ENCODE measurements at regions not wholly inside any gene's neighbourhood (a gene's known extent, or its start where the extent isn't known, plus 50 kb on each side); places are given as distances from the start of the nearest gene placed in this dataset.

DNA sequence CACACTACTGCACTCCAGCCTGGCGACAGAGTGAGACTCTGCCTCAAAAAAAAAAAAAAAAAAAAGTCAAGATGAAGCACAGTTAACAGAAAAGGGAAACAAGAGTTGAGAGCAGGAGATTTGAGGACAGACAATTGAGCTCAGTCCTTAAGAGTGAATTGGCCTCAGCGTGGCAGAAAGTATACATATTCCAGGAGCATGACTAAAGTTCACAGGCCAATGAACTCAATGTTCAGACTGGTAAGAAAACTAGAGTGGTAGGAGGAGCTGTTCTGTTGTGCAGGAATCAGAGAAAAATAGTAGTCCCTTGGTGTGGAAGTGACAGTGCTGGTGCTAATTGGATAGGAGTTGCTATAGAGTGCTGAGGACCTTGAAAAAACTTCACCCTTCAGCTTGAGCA, 60.0 kb downstream of the NRN1 start:
- H3K14ac ChIP-seq (ENCODE audit: low read length), result no peak overlapping the region

DNA sequence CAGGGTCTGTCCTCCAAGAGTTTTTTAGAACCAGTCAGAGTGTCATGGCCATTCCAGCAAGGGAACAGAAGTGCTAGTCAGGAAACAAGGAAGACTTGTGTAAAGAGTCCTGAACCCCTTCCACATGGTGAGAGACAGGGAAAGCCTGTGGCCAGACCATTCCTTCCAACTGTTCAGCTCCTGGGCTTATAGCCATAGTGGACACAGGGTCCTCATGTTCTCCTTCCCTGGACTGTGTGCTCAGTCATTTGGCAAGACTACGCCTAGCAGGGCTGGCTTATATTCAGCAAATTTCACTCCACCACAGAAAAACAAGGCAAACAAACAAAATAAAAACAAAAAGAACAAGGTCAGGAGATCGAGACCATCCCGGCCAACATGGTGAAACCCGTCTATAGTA, 60.5 kb downstream of the NRN1 start:
- no peak overlapping the region for H2BK5ac ChIP-seq (ENCODE audit: low read length)
- H2BK15ac ChIP-seq (ENCODE audit: low read length), result no peak overlapping the region
- H2BK120ac ChIP-seq (ENCODE audit: low read depth, low read length), result no peak overlapping the region
- no peaks in the 10 kb centered on the region for H3K27me3 ChIP-seq (ENCODE audit: control insufficient read depth in 3 of 3, insufficient read depth in 3 of 3, low read depth in 1 of 3, low read length in 3 of 3)
- no peak overlapping the region for H3K4ac ChIP-seq (ENCODE audit: low read length)
- H3K9me3 ChIP-seq (replicated peaks in 1 of 2; ENCODE audit: control insufficient read depth in 2 of 2, insufficient read depth in 1 of 2, low read depth in 1 of 2, low read length in 2 of 2), result peaks cover 0 to 4% of the 10 kb centered on the region in 2 donors
- no peak overlapping the region for H4K8ac ChIP-seq (ENCODE audit: low read depth, low read length)
- H3K36me3 ChIP-seq (replicated peaks in 1 of 2; ENCODE audit: control insufficient read depth in 2 of 2, insufficient read depth in 2 of 2, low read length in 2 of 2), result no peaks in the 10 kb centered on the region
- no peak overlapping the region for H2AK5ac ChIP-seq (ENCODE audit: low read depth, low read length)
- no peak overlapping the region for H3K4me3 ChIP-seq (ENCODE audit: low read length in 2 of 2)
- H3K23ac ChIP-seq (ENCODE audit: low read depth, low read length, poor library complexity), result no peak overlapping the region
- H3K27ac ChIP-seq (replicated peaks; ENCODE audit: low read length), result no peak overlapping the region
- no peak overlapping the region for H4K91ac ChIP-seq (ENCODE audit: low read depth, low read length, poor library complexity)
- H3K14ac ChIP-seq (ENCODE audit: low read length), result no peak overlapping the region
- WGBS, 2 donors (ENCODE audit: extremely low coverage in 2 of 2, insufficient read length in 2 of 2, insufficient replicate concordance in 1 of 2), result no CpG with 5 or more reads among the region's 4 CpGs
- H3K4me1 ChIP-seq (ENCODE audit: control insufficient read depth in 2 of 2, insufficient read depth in 1 of 2, low read depth in 1 of 2, low read length in 2 of 2), result no peaks in the 10 kb centered on the region
- H3K18ac ChIP-seq (ENCODE audit: low read length), result no peak overlapping the region
- no peaks in the 10 kb centered on the region for H3K79me1 ChIP-seq (ENCODE audit: low read depth, low read length)
- no peak overlapping the region for H3K4me2 ChIP-seq (ENCODE audit: insufficient read depth, low read length, poor library complexity, severe bottlenecking)
- no peak overlapping the region for H2BK12ac ChIP-seq (ENCODE audit: low read length)
- H2AFZ ChIP-seq (ENCODE audit: low read length), result no peak overlapping the region
- DNase-seq (ENCODE audit: low spot score), result no peak
- no peak overlapping the region for H3K9ac ChIP-seq (ENCODE audit: low read depth, low read length, poor library complexity)

More for the DNA sequence above, 60.0 kb downstream of the NRN1 start:
- peaks cover 0 to 4% of the 10 kb centered on the region in 2 donors for H3K9me3 ChIP-seq (replicated peaks in 1 of 2; ENCODE audit: control insufficient read depth in 2 of 2, insufficient read depth in 1 of 2, low read depth in 1 of 2, low read length in 2 of 2)
- no peak overlapping the region for H2BK12ac ChIP-seq (ENCODE audit: low read length)
- H4K91ac ChIP-seq (ENCODE audit: low read depth, low read length, poor library complexity), result no peak overlapping the region
- no CpG with 5 or more reads among the region's 2 CpGs for WGBS, 2 donors (ENCODE audit: extremely low coverage in 2 of 2, insufficient read length in 2 of 2, insufficient replicate concordance in 1 of 2)
- no peaks in the 10 kb centered on the region for H3K27me3 ChIP-seq (ENCODE audit: control insufficient read depth in 3 of 3, insufficient read depth in 3 of 3, low read depth in 1 of 3, low read length in 3 of 3)
- no peak overlapping the region for H2BK15ac ChIP-seq (ENCODE audit: low read length)
- H2AK5ac ChIP-seq (ENCODE audit: low read depth, low read length), result no peak overlapping the region
- DNase-seq (ENCODE audit: low spot score), result no peak
- no peaks in the 10 kb centered on the region for H3K4me1 ChIP-seq (ENCODE audit: control insufficient read depth in 2 of 2, insufficient read depth in 1 of 2, low read depth in 1 of 2, low read length in 2 of 2)
- H3K27ac ChIP-seq (replicated peaks; ENCODE audit: low read length), result no peak overlapping the region
- H2BK5ac ChIP-seq (ENCODE audit: low read length), result no peak overlapping the region
- H3K23ac ChIP-seq (ENCODE audit: low read depth, low read length, poor library complexity), result no peak overlapping the region
- H3K18ac ChIP-seq (ENCODE audit: low read length), result no peak overlapping the region
- no peak overlapping the region for H3K4ac ChIP-seq (ENCODE audit: low read length)
- H3K4me3 ChIP-seq (ENCODE audit: low read length in 2 of 2), result no peak overlapping the region
- no peaks in the 10 kb centered on the region for H3K79me1 ChIP-seq (ENCODE audit: low read depth, low read length)
- no peak overlapping the region for H3K4me2 ChIP-seq (ENCODE audit: insufficient read depth, low read length, poor library complexity, severe bottlenecking)
- H3K9ac ChIP-seq (ENCODE audit: low read depth, low read length, poor library complexity), result no peak overlapping the region
- no peak overlapping the region for H2AFZ ChIP-seq (ENCODE audit: low read length)
- H4K8ac ChIP-seq (ENCODE audit: low read depth, low read length), result no peak overlapping the region
- no peak overlapping the region for H2BK120ac ChIP-seq (ENCODE audit: low read depth, low read length)
- H3K36me3 ChIP-seq (replicated peaks in 1 of 2; ENCODE audit: control insufficient read depth in 2 of 2, insufficient read depth in 2 of 2, low read length in 2 of 2), result no peaks in the 10 kb centered on the region

DNA sequence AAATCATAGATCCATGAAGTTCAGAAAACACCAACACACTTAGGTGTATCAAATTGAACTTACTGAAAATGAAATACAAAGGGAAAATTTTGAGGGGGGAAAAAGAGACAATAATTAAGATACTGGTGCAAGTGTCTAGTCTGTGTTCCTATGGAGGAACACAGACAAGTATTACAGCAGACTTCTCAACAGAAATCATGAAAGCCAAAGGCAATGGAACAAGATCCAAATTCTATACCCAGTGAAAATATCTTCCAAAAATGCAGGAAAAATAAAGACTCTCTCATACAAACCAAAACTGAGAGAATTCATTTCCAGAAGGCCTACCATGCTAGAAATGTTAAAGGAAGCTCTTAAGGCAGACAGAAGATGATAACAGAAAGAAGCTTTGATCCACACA, 63.1 kb downstream of the NRN1 start:
- no peaks in the 10 kb centered on the region for H3K4me1 ChIP-seq (ENCODE audit: control insufficient read depth in 2 of 2, insufficient read depth in 1 of 2, low read depth in 1 of 2, low read length in 2 of 2)
- no peak overlapping the region for H2BK5ac ChIP-seq (ENCODE audit: low read length)
- no peaks in the 10 kb centered on the region for H3K36me3 ChIP-seq (replicated peaks in 1 of 2; ENCODE audit: control insufficient read depth in 2 of 2, insufficient read depth in 2 of 2, low read length in 2 of 2)
- H2AFZ ChIP-seq (ENCODE audit: low read length), result no peak overlapping the region
- no peak overlapping the region for H3K27ac ChIP-seq (replicated peaks; ENCODE audit: low read length)
- no peak overlapping the region for H3K9ac ChIP-seq (ENCODE audit: low read depth, low read length, poor library complexity)
- H3K4ac ChIP-seq (ENCODE audit: low read length), result no peak overlapping the region
- no peak overlapping the region for H2BK120ac ChIP-seq (ENCODE audit: low read depth, low read length)
- H3K4me2 ChIP-seq (ENCODE audit: insufficient read depth, low read length, poor library complexity, severe bottlenecking), result no peak overlapping the region
- H3K9me3 ChIP-seq (replicated peaks in 1 of 2; ENCODE audit: control insufficient read depth in 2 of 2, insufficient read depth in 1 of 2, low read depth in 1 of 2, low read length in 2 of 2), result peaks cover 0 to 2% of the 10 kb centered on the region in 2 donors
- H3K4me3 ChIP-seq (ENCODE audit: low read length in 2 of 2), result no peak overlapping the region
- no peak overlapping the region for H3K18ac ChIP-seq (ENCODE audit: low read length)
- H3K14ac ChIP-seq (ENCODE audit: low read length), result no peak overlapping the region
- no peak overlapping the region for H3K23ac ChIP-seq (ENCODE audit: low read depth, low read length, poor library complexity)
- no peak for DNase-seq (ENCODE audit: low spot score)
- no peaks in the 10 kb centered on the region for H3K79me1 ChIP-seq (ENCODE audit: low read depth, low read length)
- H4K91ac ChIP-seq (ENCODE audit: low read depth, low read length, poor library complexity), result no peak overlapping the region
- no peak overlapping the region for H2BK15ac ChIP-seq (ENCODE audit: low read length)
- no peak overlapping the region for H2BK12ac ChIP-seq (ENCODE audit: low read length)
- no peaks in the 10 kb centered on the region for H3K27me3 ChIP-seq (ENCODE audit: control insufficient read depth in 3 of 3, insufficient read depth in 3 of 3, low read depth in 1 of 3, low read length in 3 of 3)
- H4K8ac ChIP-seq (ENCODE audit: low read depth, low read length), result no peak overlapping the region
- no peak overlapping the region for H2AK5ac ChIP-seq (ENCODE audit: low read depth, low read length)

DNA sequence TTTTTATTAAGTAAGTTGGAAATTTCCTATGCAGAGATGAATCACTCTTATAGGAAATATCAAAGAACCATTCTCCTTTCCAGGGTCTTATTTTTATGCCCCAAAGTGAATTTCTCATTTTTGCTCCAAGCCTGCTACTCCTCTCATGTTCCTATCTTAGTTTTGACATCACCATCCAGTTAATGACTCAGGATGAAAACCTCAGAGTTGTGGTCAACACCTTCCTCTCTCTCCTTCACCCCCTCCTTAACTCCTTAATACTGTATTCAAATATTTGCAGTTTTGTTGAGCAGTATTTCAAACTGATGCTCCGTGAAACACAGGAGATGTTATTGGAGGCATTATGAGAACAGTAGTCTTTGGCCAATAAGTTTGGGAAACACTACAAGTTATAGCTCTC, 64.1 kb downstream of the NRN1 start:
- Histone ChIP-seq H4K8ac (ENCODE audit: low read depth, low read length) (no peak overlapping the region), H3K4me2 (ENCODE audit: insufficient read depth, low read length, poor library complexity, severe bottlenecking) (no peak overlapping the region), H3K9me3 (replicated peaks in 1 of 2; ENCODE audit: control insufficient read depth in 2 of 2, insufficient read depth in 1 of 2, low read depth in 1 of 2, low read length in 2 of 2) (peaks cover 0 to 2% of the 10 kb centered on the region in 2 donors), H3K79me1 (ENCODE audit: low read depth, low read length) (no peaks in the 10 kb centered on the region), H3K36me3 (replicated peaks in 1 of 2; ENCODE audit: control insufficient read depth in 2 of 2, insufficient read depth in 2 of 2, low read length in 2 of 2) (no peaks in the 10 kb centered on the region), H2BK12ac (ENCODE audit: low read length) (no peak overlapping the region), H2BK15ac (ENCODE audit: low read length) (no peak overlapping the region), H3K27ac (replicated peaks; ENCODE audit: low read length) (no peak overlapping the region), H3K4ac (ENCODE audit: low read length) (no peak overlapping the region), H2BK120ac (ENCODE audit: low read depth, low read length) (no peak overlapping the region), H2AFZ (ENCODE audit: low read length) (no peak overlapping the region), H2BK5ac (ENCODE audit: low read length) (no peak overlapping the region), H3K4me3 (ENCODE audit: low read length in 2 of 2) (no peak overlapping the region), H3K9ac (ENCODE audit: low read depth, low read length, poor library complexity) (no peak overlapping the region), H3K23ac (ENCODE audit: low read depth, low read length, poor library complexity) (no peak overlapping the region), H3K14ac (ENCODE audit: low read length) (no peak overlapping the region), H4K91ac (ENCODE audit: low read depth, low read length, poor library complexity) (no peak overlapping the region), H3K18ac (ENCODE audit: low read length) (no peak overlapping the region), H3K4me1 (ENCODE audit: control insufficient read depth in 2 of 2, insufficient read depth in 1 of 2, low read depth in 1 of 2, low read length in 2 of 2) (peaks cover 0 to 6% of the 10 kb centered on the region in 2 donors), H3K27me3 (ENCODE audit: control insufficient read depth in 3 of 3, insufficient read depth in 3 of 3, low read depth in 1 of 3, low read length in 3 of 3) (no peaks in the 10 kb centered on the region), H2AK5ac (ENCODE audit: low read depth, low read length) (no peak overlapping the region)
- DNase-seq (ENCODE audit: low spot score), result no peak
- no CpG with 5 or more reads among the region's 1 CpG for WGBS, 2 donors (ENCODE audit: extremely low coverage in 2 of 2, insufficient read length in 2 of 2, insufficient replicate concordance in 1 of 2)

Data from neuronal stem cell (in vitro differentiated cells).